IPS-20b (cell line): ENCODE measurements at regions not wholly inside any gene's neighbourhood (a gene's known extent, or its start where the extent isn't known, plus 50 kb on each side); places are given as distances from the start of the nearest gene placed in this dataset.

Experiments used
- H3K27ac ChIP-seq: one replicate; pipeline ENCODE4 v1.5.1; 2013; ENCODE audit warnings: low read length
- H3K27me3 ChIP-seq: 2 replicates; pipeline ENCODE4 v1.6.1; 2013; ENCODE audit warnings: mild to moderate bottlenecking, low read length, inconsistent platforms; ENCODE audit not compliant: insufficient read depth
- H3K36me3 ChIP-seq: 2 replicates; pipeline ENCODE4 v1.6.1; 2013; ENCODE audit warnings: low read depth, mild to moderate bottlenecking, inconsistent platforms, low read length, moderate library complexity; ENCODE audit not compliant: insufficient read depth
- H3K4me1 ChIP-seq: 2 replicates; pipeline ENCODE4 v1.6.1; 2013; ENCODE audit warnings: mild to moderate bottlenecking, control low read depth, inconsistent platforms, low read length, moderate library complexity; ENCODE audit not compliant: insufficient read depth
- H3K4me3 ChIP-seq: 2 replicates; pipeline ENCODE4 v1.5.1; 2013; ENCODE audit warnings: mild to moderate bottlenecking, low read length, inconsistent platforms
- H3K9ac ChIP-seq: 2 replicates; pipeline ENCODE4 v1.6.1; 2013; ENCODE audit warnings: low read depth, mild to moderate bottlenecking, inconsistent platforms, low read length, moderate library complexity
- H3K9me3 ChIP-seq: 2 replicates; pipeline ENCODE4 v1.6.1; 2013; ENCODE audit warnings: mild to moderate bottlenecking, low read depth, low read length, inconsistent platforms; ENCODE audit not compliant: insufficient read depth

DNA sequence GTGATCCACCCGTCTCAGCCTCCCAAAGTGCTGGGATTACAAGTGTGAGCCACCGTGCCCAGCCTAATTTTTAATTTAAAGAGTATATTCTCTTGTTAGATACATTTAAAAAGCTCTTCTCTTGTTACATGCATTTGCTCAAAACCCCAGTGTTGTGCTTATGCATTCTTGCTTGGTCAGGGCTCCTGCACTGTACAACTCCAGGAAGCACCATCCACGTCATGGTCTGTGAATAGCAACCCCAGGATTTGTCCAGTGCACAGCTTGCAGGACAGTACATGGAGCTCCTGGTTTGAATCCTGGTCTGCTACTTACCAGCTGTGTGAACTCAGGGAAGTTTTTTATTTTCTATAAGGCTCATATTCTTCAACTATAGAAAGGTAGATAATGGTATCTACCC is 80.8 kb downstream of the MDH1 start:
- Histone ChIP-seq H3K27ac (no peak overlapping the region), H3K27me3 (no peaks in the 10 kb centered on the region), H3K4me3 (no peak overlapping the region), H3K9ac (no peak overlapping the region), H3K9me3 (no peaks in the 10 kb centered on the region), H3K36me3 (no peaks in the 10 kb centered on the region), H3K4me1 (peaks cover 31% of the 10 kb centered on the region)

DNA sequence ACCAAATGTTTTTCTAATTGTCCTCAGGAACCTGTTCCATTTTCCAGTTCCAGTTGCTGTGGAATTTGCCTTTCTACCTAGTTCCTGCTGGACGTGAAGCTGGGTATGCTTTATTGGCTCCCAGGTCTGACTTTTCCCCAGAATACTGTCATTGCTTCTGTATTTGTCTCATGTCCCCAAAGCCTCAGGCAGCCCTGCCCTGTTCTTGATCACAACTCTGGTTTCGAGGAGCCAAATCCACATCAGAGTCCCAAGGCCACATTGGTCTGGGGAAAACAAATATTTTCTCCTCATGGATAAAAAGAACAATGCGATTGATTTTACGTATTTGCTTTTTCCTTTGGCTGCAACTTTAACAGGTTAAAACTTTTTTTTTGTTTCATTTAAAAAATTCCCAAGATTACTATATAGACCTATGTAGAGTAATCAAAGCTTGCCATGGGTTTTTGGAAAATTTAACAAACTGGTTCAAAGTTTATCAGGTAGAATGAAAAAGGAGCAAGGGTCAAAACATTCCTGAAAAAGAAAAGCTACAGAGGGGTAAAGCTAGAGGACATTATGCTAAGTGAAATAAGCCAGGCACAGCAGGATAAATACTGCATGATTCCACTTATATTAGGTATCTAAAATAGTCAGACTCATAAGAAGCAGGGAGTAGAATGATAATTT is 85.2 kb downstream of the MDH1 start:
- no peaks in the 10 kb centered on the region for H3K36me3 ChIP-seq
- no peak overlapping the region for H3K9ac ChIP-seq
- H3K27ac ChIP-seq, result no peak overlapping the region
- H3K9me3 ChIP-seq, result no peaks in the 10 kb centered on the region
- peaks cover under 1% of the 10 kb centered on the region; the same call in 1 of the 2 replicates for H3K4me1 ChIP-seq
- H3K27me3 ChIP-seq, result no peaks in the 10 kb centered on the region
- H3K4me3 ChIP-seq, result no peak overlapping the region

DNA sequence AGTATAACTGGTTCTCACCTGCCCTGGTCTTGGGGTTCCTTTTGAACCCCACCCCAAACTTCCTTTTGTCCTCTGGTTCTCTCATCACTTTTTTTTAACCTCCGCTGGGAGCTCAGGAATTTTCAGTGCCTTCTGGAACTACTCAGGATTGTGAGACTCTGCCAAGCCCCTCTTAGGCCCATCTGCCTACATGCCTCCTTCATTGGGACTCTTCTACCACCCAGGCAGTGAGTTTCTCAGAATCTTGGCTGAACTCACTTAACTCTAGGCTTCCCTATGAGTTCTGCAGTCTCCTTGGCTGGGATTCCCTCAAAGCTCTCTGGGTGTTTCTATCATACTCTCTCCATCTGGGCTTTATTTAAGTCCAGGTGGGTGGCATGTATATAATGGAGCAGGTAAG is 86.3 kb downstream of the MDH1 start:
- H3K9ac ChIP-seq, result no peak overlapping the region
- H3K27me3 ChIP-seq, result no peaks in the 10 kb centered on the region
- no peak overlapping the region for H3K4me3 ChIP-seq
- H3K36me3 ChIP-seq, result no peaks in the 10 kb centered on the region
- no peaks in the 10 kb centered on the region for H3K4me1 ChIP-seq
- H3K27ac ChIP-seq, result no peak overlapping the region
- H3K9me3 ChIP-seq, result no peaks in the 10 kb centered on the region

DNA sequence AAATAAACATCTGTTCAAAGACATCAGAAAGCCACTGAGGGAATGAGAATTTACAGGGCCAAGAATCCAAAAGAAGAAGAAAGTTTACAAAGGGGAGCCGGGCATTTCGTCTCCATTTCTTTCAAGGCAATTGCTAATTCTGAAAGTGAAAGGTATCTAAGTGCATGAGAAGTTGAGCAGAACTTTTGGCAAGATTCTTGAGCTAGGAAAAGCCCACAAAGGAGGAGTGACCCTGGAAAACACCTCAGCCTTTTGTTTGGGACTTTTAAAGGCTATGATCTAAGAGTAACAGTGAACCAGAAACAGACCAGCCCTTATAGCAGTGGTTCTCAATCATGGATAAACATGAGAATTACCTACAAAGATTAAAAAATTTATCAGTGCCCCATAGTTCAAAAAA is 87.4 kb downstream of the MDH1 start:
- H3K9ac ChIP-seq, result no peak overlapping the region
- H3K27me3 ChIP-seq, result no peaks in the 10 kb centered on the region
- no peak overlapping the region for H3K27ac ChIP-seq
- no peaks in the 10 kb centered on the region for H3K9me3 ChIP-seq
- H3K4me1 ChIP-seq, result no peaks in the 10 kb centered on the region
- no peaks in the 10 kb centered on the region for H3K36me3 ChIP-seq
- no peak overlapping the region for H3K4me3 ChIP-seq

DNA sequence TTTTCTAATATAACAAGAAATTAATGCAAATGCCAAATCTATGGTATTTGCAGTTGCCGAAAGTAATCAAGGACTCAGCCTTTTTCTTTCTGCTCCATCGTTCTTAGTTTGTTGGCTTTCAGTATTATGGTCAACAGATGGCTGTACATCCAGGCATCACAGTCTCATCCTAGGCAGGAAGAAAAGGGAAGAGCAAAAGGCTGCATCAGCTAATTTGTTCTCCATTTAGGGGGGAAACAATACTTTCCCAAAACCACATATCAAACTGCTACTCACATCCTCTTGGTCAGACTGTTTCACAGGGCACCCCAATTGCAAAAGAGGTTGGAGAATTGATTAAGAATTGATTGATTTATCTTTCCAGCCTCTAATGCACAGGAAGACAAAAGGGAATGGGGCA is 89.3 kb downstream of the MDH1 start:
- Histone ChIP-seq H3K4me3 (no peak overlapping the region), H3K9me3 (no peaks in the 10 kb centered on the region), H3K4me1 (no peaks in the 10 kb centered on the region), H3K27me3 (no peaks in the 10 kb centered on the region), H3K36me3 (no peaks in the 10 kb centered on the region), H3K9ac (no peak overlapping the region; the same call in 1 of the 2 replicates), H3K27ac (no peak overlapping the region)

- H3K4me3 ChIP-seq, result no peak overlapping the region
- H3K9ac ChIP-seq, result no peak overlapping the region; the same call in 1 of the 2 replicates
- H3K36me3 ChIP-seq, result no peaks in the 10 kb centered on the region
- H3K4me1 ChIP-seq, result no peaks in the 10 kb centered on the region
- H3K27me3 ChIP-seq, result no peaks in the 10 kb centered on the region
- H3K27ac ChIP-seq, result no peak overlapping the region
- no peaks in the 10 kb centered on the region for H3K9me3 ChIP-seq
Measured at GRCh38 chr2:63678551-63678950, 89.8 kb downstream of the MDH1 start.

- Histone ChIP-seq H3K4me3 (no peak overlapping the region), H3K4me1 (no peaks in the 10 kb centered on the region), H3K9ac (no peak overlapping the region), H3K9me3 (no peaks in the 10 kb centered on the region), H3K27ac (no peak overlapping the region), H3K27me3 (no peaks in the 10 kb centered on the region), H3K36me3 (no peaks in the 10 kb centered on the region)
Measured at GRCh38 chr2:63679252-63679855, 90.6 kb downstream of the MDH1 start.

GRCh38 chr2:63680455-63680854 is 91.7 kb downstream of the MDH1 start:
- Histone ChIP-seq H3K36me3 (no peaks in the 10 kb centered on the region), H3K4me3 (no peak overlapping the region), H3K9ac (no peak overlapping the region), H3K4me1 (no peaks in the 10 kb centered on the region), H3K9me3 (no peaks in the 10 kb centered on the region), H3K27me3 (no peaks in the 10 kb centered on the region), H3K27ac (no peak overlapping the region)

DNA sequence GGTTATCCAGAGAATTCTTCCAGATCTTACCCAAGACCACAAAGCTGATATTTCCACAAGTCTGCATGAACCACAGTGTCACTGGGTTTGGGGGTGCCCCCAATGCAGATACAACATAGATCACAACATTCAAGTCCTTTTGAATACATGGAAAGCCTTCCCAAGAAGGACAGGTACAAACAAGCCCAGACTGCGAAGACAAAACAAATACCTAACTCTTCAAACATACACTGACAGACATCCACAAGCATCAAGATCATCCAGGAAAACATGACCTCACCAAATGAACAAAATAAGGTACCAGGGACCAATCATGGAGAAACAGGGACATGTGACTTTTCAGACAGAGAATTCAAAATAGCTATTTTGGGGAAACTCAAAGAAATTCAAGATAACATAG is 93.1 kb downstream of the MDH1 start:
- Histone ChIP-seq H3K4me3 (no peak overlapping the region), H3K36me3 (no peaks in the 10 kb centered on the region), H3K4me1 (no peaks in the 10 kb centered on the region), H3K9me3 (no peaks in the 10 kb centered on the region), H3K27me3 (no peaks in the 10 kb centered on the region), H3K9ac (no peak overlapping the region), H3K27ac (no peak overlapping the region)

DNA sequence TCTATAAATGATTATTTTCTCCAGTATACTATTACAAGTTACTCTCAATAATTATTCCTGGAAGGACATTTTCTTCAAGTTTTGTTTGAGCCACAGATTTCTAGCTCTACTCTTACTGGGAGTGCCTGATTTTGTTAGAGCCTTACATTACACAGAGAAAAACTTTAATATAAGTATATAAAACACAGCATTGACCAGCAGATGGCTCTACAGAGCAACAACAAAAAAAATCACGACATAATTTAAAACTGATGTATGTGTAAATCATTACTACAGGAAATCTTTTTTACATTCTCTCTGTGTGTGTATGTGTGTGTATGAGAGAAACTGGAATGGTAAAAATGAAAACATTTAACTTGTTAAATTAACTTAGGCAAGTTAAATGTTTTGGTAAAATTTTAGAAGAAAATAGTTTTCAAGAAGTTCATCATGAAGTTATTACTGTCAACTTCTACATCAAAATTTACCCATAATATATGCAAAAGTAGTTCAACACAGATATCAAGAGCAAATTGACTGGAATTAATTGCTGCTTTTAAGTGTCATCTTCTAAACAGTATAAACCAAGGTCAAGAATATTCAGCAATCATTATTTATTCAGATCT is 103.3 kb downstream of the MDH1 start:
- Histone ChIP-seq H3K9ac (no peak overlapping the region), H3K36me3 (no peaks in the 10 kb centered on the region), H3K4me3 (no peak overlapping the region), H3K27ac (no peak overlapping the region), H3K9me3 (no peaks in the 10 kb centered on the region), H3K4me1 (peaks cover 3% of the 10 kb centered on the region; the same call in 1 of the 2 replicates), H3K27me3 (no peaks in the 10 kb centered on the region)

- Histone ChIP-seq H3K36me3 (no peaks in the 10 kb centered on the region), H3K4me3 (no peak overlapping the region), H3K27me3 (no peaks in the 10 kb centered on the region), H3K4me1 (peaks cover 9% of the 10 kb centered on the region), H3K27ac (no peak overlapping the region), H3K9me3 (no peaks in the 10 kb centered on the region), H3K9ac (no peak overlapping the region)
Measured at GRCh38 chr2:63695583-63695982, 106.8 kb downstream of the MDH1 start.

DNA sequence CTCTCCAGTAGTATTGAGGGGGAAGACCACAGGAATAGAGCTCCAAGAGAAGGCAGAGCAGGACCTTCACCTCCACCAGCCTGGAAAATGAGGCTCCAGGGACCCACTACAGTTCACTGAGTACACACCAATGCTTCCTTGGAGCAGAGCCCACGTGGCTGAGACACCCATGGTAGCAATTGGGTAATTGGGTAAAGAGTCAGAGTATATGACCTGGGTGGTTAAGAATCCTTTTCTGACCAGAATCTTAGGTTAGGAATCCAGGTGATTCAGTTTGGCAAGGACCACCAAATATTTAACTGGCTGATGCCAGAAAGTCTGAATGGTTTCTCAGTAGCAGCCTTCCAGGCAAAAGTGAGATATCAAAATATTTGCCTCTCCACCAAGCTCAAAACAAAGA is 107.7 kb downstream of the MDH1 start:
- H3K4me3 ChIP-seq, result no peak overlapping the region
- no peaks in the 10 kb centered on the region for H3K9me3 ChIP-seq
- no peak overlapping the region for H3K27ac ChIP-seq
- H3K4me1 ChIP-seq, result peaks cover 9% of the 10 kb centered on the region
- H3K36me3 ChIP-seq, result no peaks in the 10 kb centered on the region
- H3K9ac ChIP-seq, result no peak overlapping the region
- H3K27me3 ChIP-seq, result no peaks in the 10 kb centered on the region
